HepG2 (cell line): ENCODE measurements at regions not wholly inside any gene's neighbourhood (a gene's known extent, or its start where the extent isn't known, plus 50 kb on each side); places are given as distances from the start of the nearest gene placed in this dataset.

Experiments used
- CBX5 ChIP-seq: sonication (generic); formaldehyde crosslinking; IDR thresholded peaks from 2 replicates; pipeline ENCODE4 v1.4.0; 2020; ENCODE audit warnings: missing genetic modification reagents, borderline replicate concordance
- FIP1L1 ChIP-seq: fragments of 200-400 bp; formaldehyde crosslinking; IDR thresholded peaks from 2 replicates; pipeline ENCODE4 v1.6.1; 2018; ENCODE audit warnings: low read depth, mild to moderate bottlenecking, low read length, moderate library complexity, borderline replicate concordance; ENCODE audit not compliant: insufficient read depth
- HCFC1 ChIP-seq: fragments of 150-350 bp; IDR thresholded peaks from 2 replicates; pipeline ENCODE4 v1.6.1; 2014; ENCODE audit warnings: low read depth, low read length
- HNF4A ChIP-seq: sonication (generic); formaldehyde crosslinking; IDR thresholded peaks from 2 replicates; pipeline ENCODE4 v1.4.0; 2020; ENCODE audit warnings: missing genetic modification reagents
- HOXA9 ChIP-seq: sonication (generic); formaldehyde crosslinking; IDR thresholded peaks from 2 replicates; pipeline ENCODE4 v1.8.1; 2022; ENCODE audit warnings: missing genetic modification reagents, mild to moderate bottlenecking, moderate library complexity, borderline replicate concordance
- IKZF1 ChIP-seq: fragments of 450-650 bp; IDR thresholded peaks from 2 replicates; pipeline ENCODE4 v1.7.1; 2016
- IRF9 ChIP-seq: sonication (generic); formaldehyde crosslinking; IDR thresholded peaks from 2 replicates; pipeline ENCODE4 v1.8.0; 2022; ENCODE audit warnings: missing genetic modification reagents, mild to moderate bottlenecking, borderline replicate concordance
- MAFG ChIP-seq: sonication (generic); formaldehyde crosslinking; IDR thresholded peaks from 2 replicates; pipeline ENCODE4 v1.5.1; 2020; ENCODE audit warnings: mild to moderate bottlenecking, missing genetic modification reagents
- MAX ChIP-seq: IDR thresholded peaks from 2 replicates; pipeline ENCODE4 v1.6.1; 2012; ENCODE audit warnings: inconsistent platforms
- MIXL1 ChIP-seq: IDR thresholded peaks from 2 replicates; pipeline ENCODE4 v1.6.1; 2016
- PHB2 ChIP-seq: fragments of 450-650 bp; IDR thresholded peaks from 2 replicates; pipeline ENCODE4 v1.6.1; 2018; ENCODE audit not compliant: partially characterized antibody
- SCMH1 ChIP-seq: sonication (generic); formaldehyde crosslinking; IDR thresholded peaks from 2 replicates; pipeline ENCODE4 v1.9.0; 2021; ENCODE audit warnings: missing genetic modification reagents, mild to moderate bottlenecking, borderline replicate concordance
- SP2 ChIP-seq: sonication (generic); formaldehyde crosslinking; IDR thresholded peaks from 2 replicates; pipeline ENCODE4 v1.5.1; 2020; ENCODE audit warnings: mild to moderate bottlenecking, missing genetic modification reagents
- SPEN ChIP-seq: sonication (generic); formaldehyde crosslinking; IDR thresholded peaks from 2 replicates; pipeline ENCODE4 v1.5.1; 2020; ENCODE audit warnings: low read depth, mild to moderate bottlenecking, missing genetic modification reagents
- ZBTB38 ChIP-seq: sonication (generic); formaldehyde crosslinking; IDR thresholded peaks from 2 replicates; pipeline ENCODE4 v1.5.1; 2020; ENCODE audit warnings: mild to moderate bottlenecking, missing genetic modification reagents
- ZKSCAN5 ChIP-seq: sonication (generic); formaldehyde crosslinking; IDR thresholded peaks from 2 replicates; pipeline ENCODE4 v1.5.1; 2020; ENCODE audit warnings: mild to moderate bottlenecking, missing genetic modification reagents
- ZNF143 ChIP-seq: sonication (generic); formaldehyde crosslinking; IDR thresholded peaks from 2 replicates; pipeline ENCODE4 v1.4.0; 2020; ENCODE audit warnings: missing genetic modification reagents
- ZNF343 ChIP-seq: sonication (generic); formaldehyde crosslinking; IDR thresholded peaks from 2 replicates; pipeline ENCODE4 v1.4.0; 2020; ENCODE audit warnings: mild to moderate bottlenecking, missing genetic modification reagents
- ZNF501 ChIP-seq: sonication (generic); formaldehyde crosslinking; IDR thresholded peaks from 2 replicates; pipeline ENCODE4 v1.5.1; 2020; ENCODE audit warnings: mild to moderate bottlenecking, moderate library complexity, missing genetic modification reagents
- ZNF616 ChIP-seq: sonication (generic); formaldehyde crosslinking; IDR thresholded peaks from 2 replicates; pipeline ENCODE4 v1.5.0; 2020; ENCODE audit warnings: low read depth, mild to moderate bottlenecking, missing genetic modification reagents
- ZNF639 ChIP-seq: conservative IDR thresholded peaks from 2 replicates; pipeline ENCODE4 v1.6.1; 2018; ENCODE audit warnings: missing genetic modification reagents
- ZNF710 ChIP-seq: sonication (generic); formaldehyde crosslinking; IDR thresholded peaks from 2 replicates; pipeline ENCODE4 v1.5.0; 2020; ENCODE audit warnings: mild to moderate bottlenecking, missing genetic modification reagents, borderline replicate concordance
- ZNF841 ChIP-seq: sonication (generic); formaldehyde crosslinking; IDR thresholded peaks from 2 replicates; pipeline ENCODE4 v1.8.1; 2023; ENCODE audit warnings: missing genetic modification reagents, borderline replicate concordance
- TF ChIP-seq, protein P1 (sequence below): sonication (generic); formaldehyde crosslinking; IDR thresholded peaks from 2 replicates; pipeline ENCODE4 v1.4.0; 2020; ENCODE audit warnings: missing genetic modification reagents

DNA sequence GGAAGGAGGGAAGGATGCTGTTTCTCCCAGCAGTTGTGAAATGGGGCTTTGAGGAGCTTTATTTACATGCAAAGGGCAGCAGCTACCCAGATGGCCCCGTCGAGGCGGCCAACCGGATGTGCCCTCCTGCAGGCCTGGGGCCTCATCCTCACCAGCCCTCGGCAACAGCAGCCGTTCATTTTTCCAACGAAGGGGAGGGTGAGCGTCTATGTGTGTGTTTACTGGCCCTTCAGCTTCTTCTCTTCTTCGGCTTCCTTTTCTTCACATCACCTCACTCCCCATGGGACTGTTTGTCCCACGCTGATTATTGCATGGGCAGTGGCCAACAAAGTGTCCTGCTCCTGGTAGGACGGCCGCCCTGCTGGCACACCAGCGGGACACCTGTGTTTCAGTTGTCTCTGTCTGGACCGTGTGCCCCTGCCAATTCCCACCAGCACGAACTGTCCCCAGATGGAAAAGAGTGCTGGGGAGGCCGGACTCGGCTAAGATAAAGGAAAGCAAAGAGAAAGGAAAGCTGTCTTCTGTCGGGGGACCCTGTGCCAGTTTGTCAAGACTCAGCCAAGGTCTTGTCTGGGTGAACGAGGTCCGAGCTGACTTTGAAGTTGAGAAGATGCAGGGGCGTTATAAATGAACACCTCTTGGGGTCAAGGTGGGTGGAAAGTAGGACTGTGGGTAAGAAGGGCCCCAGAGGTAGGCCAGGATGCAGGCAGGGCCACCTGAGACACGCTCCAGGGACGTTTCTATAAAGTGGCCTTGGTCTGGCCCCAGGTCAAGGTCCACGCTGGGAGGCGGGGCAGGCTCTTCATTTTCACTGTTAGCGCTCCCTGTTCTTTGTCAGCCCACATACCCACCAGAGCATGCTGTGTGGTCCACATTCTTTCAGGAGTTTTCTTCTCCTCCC is 57.0 kb downstream of the FAM50B start (continued):
- TF ChIP-seq ZKSCAN5 (CRISPR knock-in tag) (no peak; the same call in 1 of the 2 replicates), MAFG (CRISPR knock-in tag) (no peak), SP2 (CRISPR knock-in tag) (no peak), SPEN (CRISPR knock-in tag) (peak; percentile 71), ZNF841 (CRISPR knock-in tag) (no peak), ZNF639 (no peak; the same call in 1 of the 2 replicates), HOXA9 (CRISPR knock-in tag) (no peak), MAX (peak; percentile 98), HNF4A (CRISPR knock-in tag) (peak; percentile 98), CBX5 (CRISPR knock-in tag) (peak; percentile 81; the same call in 1 of the 2 replicates), FIP1L1 (no peak), ZNF343 (CRISPR knock-in tag) (peak; percentile 87), IRF9 (CRISPR knock-in tag) (peak; percentile 88; the same call in 1 of the 2 replicates), ZNF501 (CRISPR knock-in tag) (peak; percentile 94), ZNF143 (CRISPR knock-in tag) (peak; percentile 66), PHB2 (no peak), MIXL1 (peak; percentile 81; the same call in 1 of the 2 replicates), ZNF710 (CRISPR knock-in tag) (peak; percentile 96), SCMH1 (no peak), HCFC1 (no peak), ZNF616 (no peak), IKZF1 (no peak), ZBTB38 (CRISPR knock-in tag) (peak; percentile 68; the same call in 1 of the 2 replicates)
- TF ChIP-seq, protein P1, sequence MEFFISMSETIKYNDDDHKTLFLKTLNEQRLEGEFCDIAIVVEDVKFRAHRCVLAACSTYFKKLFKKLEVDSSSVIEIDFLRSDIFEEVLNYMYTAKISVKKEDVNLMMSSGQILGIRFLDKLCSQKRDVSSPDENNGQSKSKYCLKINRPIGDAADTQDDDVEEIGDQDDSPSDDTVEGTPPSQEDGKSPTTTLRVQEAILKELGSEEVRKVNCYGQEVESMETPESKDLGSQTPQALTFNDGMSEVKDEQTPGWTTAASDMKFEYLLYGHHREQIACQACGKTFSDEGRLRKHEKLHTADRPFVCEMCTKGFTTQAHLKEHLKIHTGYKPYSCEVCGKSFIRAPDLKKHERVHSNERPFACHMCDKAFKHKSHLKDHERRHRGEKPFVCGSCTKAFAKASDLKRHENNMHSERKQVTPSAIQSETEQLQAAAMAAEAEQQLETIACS (CRISPR knock-in tag), result 0 out of 2 replicates have a peak, but pooled peaks have one; percentile 27
